Bone marrow (tissue), 2 donors: ENCODE measurements at regions not wholly inside any gene's neighbourhood (a gene's known extent, or its start where the extent isn't known, plus 50 kb on each side); places are given as distances from the start of the nearest gene placed in this dataset.
"Not testable (repeated sequence)": the region's sequence is repeated elsewhere in the genome, so short reads cannot be mapped to it uniquely, and the experiment has no call there.

Experiments used
- DNase-seq, 2 donors: peaks; one replicate each; lab custom pipeline; 2025; lab: John Stamatoyannopoulos, UW

DNA sequence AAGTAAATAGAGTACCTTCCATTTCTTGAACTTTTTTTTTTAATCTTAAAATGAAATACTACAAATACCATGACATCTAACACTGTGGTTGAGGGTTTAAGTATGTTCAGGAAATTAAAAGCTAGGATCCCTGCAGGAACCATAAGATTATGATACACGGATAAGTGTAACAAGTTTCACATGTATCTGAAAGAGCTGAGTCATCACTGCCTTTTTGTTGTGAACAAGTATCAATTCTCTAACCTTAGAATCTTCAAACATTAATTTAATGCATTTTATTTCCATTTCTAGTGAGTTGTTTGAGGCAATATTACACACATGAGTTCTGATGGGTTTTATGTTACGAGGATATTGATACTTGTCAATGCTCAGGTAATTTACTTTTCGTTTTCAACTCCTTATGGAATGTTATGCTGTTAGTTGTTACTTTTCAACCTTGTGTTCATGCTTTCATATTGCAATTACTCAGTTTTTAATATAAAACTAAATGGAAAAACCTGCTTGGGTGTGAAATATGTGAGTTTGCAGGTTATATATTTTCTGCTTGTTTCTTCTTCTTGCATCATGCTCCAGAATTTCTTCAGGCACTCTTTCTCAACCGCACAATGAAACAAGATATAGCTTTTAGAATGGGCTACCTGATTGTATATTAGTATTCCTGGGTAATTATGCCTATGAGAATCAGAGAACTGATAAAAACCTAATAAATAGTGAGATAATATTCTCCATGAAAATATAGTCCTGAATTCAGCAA lies 361.3 kb upstream of the MTNR1B start:
- DNase-seq, result no peak

DNA sequence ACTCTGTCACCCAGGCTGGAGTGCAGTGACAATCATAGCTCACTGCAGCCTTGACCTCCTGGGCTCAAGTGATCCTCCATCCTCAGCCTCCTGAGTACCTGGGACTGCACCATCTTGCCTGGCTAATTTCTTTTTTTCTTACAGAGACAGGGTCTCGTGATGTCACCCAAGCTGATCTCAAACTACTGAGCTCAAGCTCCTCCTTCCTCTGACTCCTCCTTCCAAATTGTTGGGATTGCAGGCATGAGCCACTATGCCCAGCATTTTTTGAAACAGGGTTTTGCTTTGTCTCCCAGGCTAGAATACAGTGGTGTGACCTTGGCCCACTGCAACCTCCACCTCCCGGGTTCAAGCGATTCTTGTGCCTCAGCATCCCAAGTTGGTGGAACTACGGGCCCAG lies 358.3 kb upstream of the MTNR1B start:
- no peak for DNase-seq

DNA sequence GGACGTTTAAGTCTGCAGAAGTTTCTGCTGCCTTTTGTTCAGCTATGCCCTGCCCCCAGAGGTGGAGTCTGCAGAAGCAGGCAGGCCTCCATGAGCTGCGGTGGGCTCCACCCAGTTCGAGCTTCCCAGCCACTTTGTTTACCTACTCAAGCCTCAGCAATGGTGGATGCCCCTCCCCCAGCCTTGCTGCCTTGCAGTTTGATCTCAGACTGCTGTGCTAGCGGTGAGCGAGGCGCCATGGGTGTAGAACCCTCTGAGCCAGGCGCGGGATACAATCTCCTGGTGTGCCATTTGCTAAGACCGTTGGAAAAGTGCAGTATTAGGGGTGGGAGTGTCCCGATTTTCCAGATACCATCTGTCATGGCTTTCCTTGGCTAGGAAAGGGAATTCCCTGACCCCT lies 351.4 kb upstream of the MTNR1B start:
- DNase-seq, result not testable (repeated sequence)

DNA sequence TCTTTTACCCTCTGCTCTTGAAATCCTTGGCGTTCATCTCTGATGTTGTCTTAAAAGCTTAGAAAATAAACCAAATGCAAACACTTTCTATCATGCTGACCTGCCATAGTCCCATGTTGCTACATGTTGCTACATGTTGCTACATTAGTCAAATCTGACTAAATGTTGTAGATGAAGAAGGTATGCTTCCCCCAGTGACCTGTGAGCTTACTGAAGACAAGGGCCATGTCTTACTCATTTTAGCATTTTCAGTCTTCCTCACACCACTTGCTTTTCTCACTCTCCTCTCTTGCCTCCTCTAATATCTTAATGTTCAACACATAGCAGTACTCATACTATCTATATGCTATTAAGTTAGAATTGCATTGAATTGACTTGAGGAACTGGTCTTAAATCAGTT lies 346.4 kb upstream of the MTNR1B start:
- no peak for DNase-seq

DNA sequence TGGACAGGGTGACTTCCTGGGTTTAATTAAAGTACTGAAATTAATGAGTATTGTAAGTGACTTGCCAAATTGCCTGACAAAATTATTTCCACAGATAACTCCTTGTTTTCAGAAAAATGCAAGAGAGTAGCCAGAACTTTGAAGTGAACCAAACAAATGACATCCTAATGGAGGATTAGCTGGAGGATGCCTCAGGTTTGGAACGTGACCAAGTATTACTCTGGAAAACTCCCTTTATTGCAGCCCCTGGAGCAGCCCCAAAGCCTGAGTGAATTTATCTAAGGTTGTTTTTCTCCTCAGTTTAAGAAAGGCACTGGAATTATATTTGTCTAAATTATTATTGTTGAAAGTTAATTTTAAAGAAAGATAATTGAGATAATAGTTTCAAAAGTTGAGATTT lies 343.6 kb upstream of the MTNR1B start:
- no peak for DNase-seq

DNA sequence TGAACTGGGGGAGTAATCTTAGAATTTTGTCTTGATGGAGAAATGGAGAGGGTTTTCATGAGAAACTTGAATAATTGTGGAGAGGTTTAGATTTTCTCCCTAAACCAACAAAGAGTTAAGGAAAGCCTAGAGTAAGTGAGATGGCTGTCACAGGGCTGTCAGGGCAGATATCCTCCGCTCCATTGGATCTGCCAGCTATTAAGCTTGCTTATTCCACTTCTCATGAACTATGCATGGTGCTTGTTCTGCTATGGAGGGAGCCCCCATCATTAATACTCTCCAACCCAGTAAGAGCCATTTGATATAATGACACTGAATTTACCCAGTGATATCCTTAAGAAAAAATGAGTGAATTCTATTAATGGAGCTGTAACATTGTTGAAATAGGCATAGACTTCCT lies 342.8 kb upstream of the MTNR1B start:
- no peak for DNase-seq

DNA sequence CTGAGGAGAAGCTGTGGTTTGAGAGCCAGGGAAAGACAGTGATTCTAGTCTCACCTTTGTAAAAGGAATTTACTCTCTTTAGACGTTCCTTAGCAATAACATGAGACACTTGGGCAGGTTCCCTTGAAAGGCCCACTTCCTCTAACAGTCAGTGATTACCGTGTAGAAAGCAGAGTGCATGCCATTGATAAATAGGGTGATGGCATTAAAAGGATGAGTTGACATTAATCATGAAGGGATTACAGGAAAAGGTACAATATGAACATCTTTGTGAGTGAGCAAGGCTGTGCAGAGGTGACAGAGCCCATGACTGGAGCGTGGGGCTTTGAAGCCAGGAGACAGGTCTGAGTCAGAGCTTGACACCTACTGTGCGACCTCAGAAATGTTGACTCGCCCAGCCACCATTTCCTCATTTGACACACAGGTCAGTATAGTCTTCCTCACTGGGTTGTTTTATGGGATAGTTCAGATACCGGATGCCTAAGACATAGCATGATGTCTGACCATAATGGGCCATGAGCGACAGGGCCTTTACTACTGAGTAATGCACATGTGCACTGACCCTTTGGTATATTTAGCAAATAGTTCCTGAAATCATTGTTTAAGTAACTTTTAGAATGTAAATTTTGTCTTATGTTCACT lies 341.7 kb upstream of the MTNR1B start:
- no peak for DNase-seq

DNA sequence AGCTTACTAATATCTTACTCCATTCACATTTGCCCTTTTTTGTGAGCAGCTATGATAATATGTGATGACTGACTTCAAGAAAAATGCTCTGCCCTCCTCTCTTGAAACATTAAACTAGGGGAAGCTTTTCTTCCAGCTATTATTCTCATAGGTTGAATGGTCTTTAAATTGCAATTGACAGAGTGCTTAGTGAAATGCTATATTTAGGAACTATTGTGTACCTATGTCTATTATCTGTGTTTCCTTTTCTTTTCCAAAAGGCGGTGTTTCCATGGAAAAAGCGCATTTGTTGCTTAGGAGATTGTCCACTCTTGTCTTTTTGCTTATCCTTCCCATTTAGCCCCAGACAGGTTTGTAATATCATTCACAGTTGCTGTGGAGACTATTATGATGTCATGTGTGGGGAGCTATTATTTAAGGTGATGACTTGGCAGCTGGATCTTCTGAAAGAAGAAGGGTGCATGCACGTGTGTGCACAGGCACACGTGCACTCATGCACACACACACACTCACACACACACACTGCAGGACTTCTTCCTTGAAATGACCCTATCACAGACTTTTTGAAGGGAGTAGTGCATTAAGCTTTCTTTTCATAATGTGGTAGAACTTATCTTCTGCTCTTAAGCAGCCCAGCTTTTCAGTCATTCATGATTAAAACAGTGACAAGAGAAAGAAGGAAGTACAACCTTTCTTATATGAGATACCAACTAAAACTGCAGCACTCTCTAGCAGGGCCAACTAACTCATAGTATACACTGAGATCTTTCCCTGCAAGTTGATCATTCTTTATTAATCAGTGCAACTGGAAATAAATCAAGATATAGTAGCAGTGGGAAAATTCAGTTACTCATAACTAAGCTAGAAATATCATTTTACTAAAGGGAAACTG lies 340.8 kb upstream of the MTNR1B start:
- DNase-seq, result peak in 1 of 2 donors; percentile 14

DNA sequence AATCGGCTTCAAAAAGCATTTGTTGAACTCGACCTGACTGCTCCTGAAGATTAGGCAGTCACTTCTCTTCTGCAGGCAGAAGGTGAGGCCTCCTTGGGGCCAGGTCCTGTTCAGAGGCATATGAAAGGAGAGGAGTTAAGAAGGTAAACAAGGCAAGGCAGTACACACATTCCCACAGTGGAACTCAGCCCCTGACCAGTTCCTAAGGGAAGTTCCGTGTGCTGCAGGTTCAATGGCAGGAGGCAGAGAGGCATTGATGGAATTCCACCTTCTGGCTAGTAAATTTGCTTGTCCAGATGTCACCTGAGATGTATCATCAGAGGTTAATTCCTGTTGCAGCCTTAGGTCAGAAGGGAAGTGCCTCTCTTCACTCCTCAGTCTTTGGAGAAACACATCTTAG lies 337.0 kb upstream of the MTNR1B start:
- no peak for DNase-seq

DNA sequence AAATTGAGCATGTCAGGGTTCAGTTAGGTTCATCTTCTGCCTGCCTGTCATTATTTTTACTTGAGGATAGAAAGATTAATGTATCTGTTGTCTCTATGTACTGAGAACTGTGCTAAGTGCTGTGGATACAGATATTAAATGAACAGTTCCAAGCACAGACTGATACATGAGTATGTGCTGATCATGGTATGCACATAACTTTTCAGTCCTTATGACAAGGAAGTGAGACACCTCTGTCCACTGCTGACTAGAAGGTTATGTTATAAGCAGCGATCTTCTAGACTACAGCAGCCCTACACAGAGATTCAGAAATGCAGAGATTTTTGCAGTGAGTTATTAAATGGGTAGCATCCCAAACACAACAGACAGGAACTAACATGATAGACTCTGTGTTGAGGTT lies 335.6 kb upstream of the MTNR1B start:
- no peak for DNase-seq

DNA sequence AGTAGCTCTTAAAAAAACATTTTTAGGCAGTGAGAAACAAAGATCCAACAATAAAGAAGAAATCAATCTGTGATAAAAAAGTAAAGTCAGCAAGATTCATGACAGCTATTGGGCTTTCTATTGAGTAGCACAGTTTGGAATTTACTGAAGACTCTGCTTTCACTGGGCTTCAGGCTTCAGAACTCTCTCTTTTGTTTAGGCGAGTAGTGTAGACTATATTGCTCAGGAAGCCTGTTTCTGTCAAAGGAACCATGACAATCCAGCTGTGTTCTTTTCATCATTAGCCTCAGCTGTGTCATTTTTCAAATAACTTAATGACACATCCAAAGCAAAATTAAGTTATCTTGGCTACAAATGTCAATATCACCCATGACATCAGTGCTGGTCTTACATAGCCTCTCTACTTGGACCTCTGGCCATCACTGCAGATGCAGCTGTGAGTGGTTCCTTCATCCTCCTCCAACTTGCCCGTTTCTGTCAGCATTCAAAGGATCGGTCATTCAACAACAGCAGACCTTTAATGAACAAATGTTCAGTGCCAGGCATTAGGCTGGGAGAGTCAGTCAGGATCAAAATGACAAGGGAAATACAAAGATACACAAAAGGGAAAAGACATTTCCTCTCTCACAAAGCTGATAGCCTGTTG lies 332.8 kb upstream of the MTNR1B start:
- DNase-seq, result no peak

DNA sequence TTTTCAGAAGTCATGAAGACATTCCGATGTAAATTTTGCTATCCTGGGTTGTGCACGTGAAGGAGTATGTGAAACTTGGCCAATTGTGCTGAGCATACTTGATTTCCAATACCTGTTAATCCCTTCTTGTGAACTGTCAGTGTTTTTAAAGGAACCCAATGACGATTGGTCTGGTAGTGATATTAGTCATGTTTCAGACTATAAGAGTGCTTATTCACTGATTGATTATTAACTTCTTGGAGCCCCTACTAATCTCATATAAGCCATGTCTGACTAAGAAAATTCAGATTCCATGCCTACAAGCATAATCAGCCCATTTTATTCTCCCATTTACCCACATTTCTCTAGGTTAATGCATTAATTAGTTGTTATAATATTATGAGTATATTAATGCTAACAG lies 330.8 kb upstream of the MTNR1B start:
- no peak for DNase-seq

DNA sequence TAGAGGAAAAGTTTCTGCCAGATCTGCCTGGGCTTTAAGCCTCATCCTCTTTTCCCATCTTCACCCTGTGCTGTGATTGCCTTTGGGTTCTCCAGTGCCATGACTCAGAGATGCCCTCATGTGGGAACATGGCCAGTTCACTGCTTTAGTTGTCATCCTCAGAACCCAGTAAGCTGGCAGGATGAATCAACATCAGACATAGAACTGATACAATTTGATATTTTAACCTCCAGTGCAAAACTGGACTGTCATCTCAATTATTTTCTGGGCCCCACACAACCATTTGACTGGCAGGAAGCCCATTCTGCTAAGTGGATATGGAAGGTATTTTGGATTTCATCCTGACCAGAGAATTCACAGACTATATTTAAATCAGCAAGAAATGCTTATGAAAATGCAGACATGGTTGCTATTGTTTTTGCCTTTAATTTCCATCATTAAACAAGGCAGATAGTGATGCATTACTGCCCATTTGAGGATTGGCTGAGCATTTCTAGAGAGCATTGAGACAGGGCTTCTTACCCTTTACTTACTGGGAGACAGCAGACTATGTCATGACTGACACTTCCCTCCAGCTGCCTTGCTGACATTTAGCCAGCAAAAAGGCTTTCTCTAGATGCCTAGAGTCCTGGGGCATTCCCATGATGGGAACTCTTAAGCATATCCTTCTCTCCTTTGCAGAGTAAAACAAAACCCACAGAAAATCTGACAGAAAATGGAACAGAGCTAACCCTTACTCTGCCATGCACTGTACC lies 327.1 kb upstream of the MTNR1B start:
- no peak for DNase-seq

DNA sequence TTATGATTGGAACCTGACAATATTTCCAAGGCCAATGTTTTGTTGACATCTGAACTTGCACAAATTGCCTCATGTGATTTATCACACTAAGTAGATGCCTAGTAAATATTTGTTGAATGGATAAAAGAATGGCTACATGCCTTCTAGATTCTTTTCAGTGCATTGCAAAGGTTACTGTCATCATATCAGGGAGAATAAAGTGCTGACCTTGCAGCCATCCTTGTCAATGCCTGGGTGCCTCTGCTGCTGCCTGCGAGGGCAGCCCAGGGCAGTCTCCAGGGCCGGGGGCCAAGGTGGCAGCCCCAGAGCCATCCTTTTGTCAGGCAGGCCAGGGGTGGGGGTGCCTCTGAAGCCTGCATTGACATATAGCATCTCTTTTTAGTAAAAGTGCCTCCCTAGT lies 325.6 kb upstream of the MTNR1B start:
- DNase-seq, result no peak

DNA sequence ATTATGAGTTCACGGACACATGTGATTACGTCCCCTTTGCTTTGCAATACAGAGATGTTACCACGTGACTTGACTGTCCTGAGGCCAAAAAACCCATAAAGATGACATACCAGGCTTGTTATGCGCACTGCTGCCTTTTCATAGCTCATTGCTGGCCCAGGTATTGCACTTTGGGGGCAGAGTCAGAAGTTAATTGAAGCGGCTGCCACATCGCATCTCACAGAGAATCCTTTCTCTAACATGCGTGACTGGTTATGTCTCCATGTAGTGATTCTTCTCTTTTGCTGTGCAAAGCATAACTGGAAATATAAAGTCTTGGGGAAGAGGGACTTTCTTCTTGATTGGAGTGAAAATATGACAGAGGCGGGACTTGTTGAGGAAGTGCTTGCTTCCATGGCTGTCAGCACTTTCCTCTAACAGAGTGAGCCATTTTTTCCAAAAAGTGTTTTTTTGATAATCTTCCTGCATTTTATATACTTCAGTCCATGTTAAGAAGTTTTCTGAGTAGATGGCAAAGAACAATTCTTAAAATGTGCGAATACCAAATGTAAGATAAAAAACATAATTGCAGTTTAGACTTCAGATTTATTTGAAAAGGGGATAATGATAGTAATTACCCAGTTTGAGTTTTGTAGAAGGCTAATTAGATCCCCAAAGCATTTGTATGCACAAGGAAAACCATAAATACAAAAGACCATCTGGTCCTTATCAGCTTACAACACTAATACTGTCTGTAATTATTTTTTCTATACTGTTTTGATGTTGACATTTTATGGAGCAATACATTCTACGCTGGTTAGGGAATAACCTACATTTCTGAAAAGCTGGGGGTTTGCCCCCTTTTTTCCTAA lies 324.6 kb upstream of the MTNR1B start:
- no peak for DNase-seq

DNA sequence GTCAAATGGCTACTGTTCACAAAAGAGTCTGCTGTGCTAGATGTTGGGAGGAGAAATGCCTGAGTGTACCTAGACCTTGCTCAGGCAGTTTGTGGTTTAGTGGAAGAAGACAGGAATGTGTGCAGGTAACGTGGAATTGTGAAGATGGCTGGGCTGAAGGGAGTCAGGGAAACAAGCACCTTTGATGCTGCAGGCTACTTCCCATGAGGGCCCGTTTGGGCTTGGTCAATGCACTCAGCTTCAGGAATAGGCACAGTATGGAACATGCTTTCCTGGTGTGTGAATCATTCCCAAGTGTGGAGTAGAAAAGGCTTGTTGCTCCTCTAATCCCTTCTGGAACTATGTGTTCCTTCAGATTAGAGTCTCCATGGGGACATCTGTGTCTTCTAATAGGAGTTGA lies 318.3 kb upstream of the MTNR1B start:
- no peak for DNase-seq

DNA sequence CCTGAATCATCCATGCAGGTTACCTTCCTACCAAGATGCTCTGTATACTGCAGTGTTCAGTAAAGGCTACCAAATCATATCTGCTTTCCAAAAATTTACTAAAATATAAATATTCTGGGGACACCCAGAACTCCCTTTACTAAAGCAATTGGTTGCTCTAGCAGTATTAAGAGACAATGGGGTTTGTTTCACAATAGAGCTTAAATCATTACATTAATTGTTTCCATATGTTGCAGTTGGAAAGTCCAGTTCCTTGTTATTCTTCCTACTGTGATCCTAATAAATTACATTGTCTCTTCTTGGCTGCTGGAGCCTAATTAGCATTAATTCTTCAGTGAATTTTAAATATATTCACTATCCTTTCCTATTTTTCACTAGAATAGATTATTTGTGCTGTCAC lies 316.0 kb upstream of the MTNR1B start:
- DNase-seq, result no peak

DNA sequence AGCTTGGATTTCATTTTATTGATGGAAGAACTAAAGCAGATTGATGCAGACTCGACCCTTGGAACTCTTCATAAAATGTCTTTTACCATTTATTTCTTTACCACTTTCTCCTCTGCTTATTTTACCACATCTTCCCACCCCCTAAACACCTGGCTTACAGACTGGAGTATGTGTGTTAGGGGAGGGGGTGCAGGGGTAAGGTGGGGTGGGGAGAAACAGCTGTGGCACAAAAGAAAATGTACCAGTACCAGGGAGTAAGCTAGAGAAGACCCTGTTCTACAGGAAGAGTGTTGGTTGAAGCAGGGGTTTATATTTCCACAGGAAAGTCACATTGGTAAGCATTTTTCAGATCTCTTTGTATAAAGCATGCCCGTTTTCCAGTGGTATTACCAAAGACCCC lies 312.7 kb upstream of the MTNR1B start:
- no peak for DNase-seq

DNA sequence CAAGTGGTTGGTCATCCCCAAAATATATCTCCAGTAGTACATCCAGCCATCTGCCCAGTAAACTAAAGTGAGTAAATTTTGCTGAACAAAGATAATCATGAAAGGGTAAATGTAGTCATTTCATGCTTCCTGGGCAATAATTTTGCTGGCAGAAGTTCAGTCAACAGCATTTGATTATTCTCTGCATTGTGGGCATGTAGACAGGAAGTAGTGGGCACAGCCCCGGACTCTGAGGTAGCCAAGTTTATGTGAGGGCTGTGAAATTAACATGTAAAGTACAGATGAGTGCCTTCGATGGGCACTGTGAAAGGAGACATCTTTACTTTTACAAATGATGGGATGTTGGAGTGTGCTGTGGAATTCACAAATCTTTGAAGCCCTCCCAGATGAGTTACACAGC lies 312.2 kb upstream of the MTNR1B start:
- no peak for DNase-seq

DNA sequence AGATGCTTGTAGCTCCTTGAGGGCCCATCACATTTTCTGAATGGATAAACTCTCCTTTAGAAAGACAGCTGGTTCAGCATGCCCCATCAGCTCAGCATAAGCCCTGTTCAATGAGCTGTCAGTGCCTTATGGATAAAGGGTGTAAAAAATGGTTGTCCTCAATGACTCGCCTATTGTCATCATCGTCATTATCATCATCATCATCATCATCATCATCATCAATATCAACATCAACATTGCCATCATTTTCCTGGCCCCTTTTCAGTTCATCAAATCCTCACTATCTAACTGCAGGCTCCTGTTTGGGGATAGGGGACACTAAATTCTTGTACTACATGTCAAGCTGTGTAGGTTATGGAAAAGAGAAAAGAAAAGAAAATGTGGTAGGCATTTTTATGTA lies 310.7 kb upstream of the MTNR1B start:
- no peak for DNase-seq

DNA sequence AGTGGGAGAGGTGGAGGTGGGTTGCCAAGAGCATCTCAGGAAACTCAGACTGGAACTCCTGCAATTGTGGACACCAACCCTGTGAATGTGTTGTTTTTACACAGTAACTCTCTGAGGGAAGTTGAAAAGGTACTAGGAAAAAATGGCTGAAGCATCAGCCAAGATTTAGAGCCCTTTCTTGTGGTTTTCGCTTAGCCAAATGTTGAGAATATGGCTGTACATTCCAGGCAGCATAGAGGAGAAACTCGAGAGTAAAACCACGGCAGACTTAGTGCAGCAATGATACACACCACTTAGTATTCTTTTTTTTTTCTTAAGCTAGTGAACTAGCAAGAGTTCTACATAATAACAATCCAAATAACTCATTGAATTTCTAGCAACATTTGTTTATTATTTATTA lies 309.7 kb upstream of the MTNR1B start:
- no peak for DNase-seq
